ENCODE measurements at regions not wholly inside any gene's neighbourhood (a gene's known extent, or its start where the extent isn't known, plus 50 kb on each side); places are given as distances from the start of the nearest gene placed in this dataset.
A peak's percentile ranks its signal among the peaks of the same experiment; 100 is the strongest.
"Not testable (repeated sequence)": the region's sequence is repeated elsewhere in the genome, so short reads cannot be mapped to it uniquely, and the experiment has no call there.

- DNase-seq (ENCODE audit: low read depth, low spot score): not testable (repeated sequence)
Observed at GRCh38 chr2:88802026-88802425, 110.6 kb downstream of the RPIA start.

- no peak for DNase-seq (ENCODE audit: low read depth, low spot score)
Observed at GRCh38 chr2:88807237-88807962, 115.9 kb downstream of the RPIA start.

DNA sequence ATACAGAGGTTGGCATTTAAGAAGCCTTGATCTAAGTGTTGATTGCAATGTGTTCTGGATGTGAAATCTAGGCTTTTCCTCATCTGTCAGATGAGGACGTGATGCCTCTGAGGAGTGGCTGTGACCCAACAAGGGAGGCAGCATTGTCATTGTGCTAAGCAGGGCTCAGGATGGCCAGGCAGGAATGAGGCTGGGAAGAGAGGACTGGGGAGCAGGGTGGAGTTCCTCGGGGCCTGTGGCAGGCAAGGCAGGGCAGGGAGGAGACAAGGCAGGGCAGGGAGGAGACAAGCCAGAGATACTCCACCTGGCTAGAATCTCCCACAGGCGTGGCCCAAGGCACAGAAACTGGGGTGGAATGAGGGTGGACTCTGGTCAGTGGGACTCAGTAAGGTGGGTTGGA is 116.6 kb downstream of the RPIA start:
- no peak for DNase-seq (ENCODE audit: low read depth, low spot score)

DNA sequence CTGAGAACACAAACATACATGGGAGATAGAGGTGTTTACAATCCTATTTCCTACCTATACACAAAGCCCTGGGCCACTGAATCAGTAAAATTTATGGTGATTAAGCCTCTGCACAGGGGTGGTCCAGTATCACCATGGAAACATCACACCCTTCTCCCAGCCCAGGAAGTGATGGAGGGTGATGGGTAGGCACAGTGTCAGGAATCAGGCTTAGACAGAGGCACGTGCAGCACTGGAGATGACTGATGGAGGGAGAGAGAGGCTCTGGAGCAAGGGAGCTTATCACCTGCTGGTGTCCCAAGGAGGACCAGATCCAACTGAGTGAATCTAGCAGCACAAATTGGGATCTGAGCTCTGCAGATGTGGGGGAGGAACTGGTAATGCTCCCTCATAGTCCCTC is 117.2 kb downstream of the RPIA start:
- no peak for DNase-seq (ENCODE audit: low read depth, low spot score)

GRCh38 chr2:88809216-88809615 is 117.7 kb downstream of the RPIA start:
- DNase-seq (ENCODE audit: low read depth, low spot score): no peak

DNA sequence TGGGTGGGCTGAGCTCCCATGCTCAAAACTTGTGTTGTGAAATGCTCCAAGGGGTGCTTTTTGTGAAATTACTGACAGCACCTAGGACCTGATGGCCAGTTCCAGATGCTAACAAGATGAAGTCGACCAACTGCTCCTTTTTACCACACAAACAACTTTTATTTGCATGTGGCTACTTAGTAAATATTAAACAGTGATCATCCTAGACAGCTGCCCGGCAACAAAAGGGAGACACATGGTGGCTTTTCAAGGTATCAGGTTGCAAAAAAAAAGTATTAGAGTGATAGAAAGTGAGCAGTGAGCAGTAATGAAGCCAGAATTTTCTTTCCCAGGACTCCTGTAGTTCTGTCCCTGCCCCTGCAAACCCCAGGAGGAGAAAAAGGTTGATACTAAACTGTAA is 118.5 kb downstream of the RPIA start:
- DNase-seq (ENCODE audit: low read depth, low spot score): no peak

GRCh38 chr2:88810488-88810887 is 119.0 kb downstream of the RPIA start:
- DNase-seq (ENCODE audit: low read depth, low spot score): no peak

GRCh38 chr2:88811233-88811632 is 119.8 kb downstream of the RPIA start:
- no peak for DNase-seq (ENCODE audit: low read depth, low spot score)

DNA sequence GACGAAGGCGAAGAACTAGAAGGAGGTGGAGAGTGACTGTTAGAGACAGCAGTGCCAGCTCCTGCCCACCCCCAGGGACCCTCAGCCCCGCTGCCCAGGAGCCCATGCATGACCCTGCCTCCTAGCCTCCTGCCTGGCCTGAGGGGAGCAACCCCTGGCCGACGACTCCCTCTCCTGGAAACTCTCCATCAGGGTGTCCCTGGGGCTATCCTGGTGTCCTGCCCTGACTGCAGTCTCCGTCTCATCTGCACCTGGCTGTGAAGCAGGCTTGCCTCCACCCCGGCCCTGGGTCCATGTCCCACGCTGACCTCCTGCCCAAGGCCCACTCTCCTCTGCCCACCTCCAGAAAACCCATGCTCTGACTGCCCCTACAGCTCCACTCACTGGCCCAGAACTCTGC is 120.2 kb downstream of the RPIA start:
- no peak for DNase-seq (ENCODE audit: low read depth, low spot score)

GRCh38 chr2:88813612-88814011 is 122.1 kb downstream of the RPIA start:
- no peak for DNase-seq (ENCODE audit: low read depth, low spot score)

GRCh38 chr2:88815282-88815681 is 123.8 kb downstream of the RPIA start:
- DNase-seq (ENCODE audit: low read depth, low spot score): no peak

DNA sequence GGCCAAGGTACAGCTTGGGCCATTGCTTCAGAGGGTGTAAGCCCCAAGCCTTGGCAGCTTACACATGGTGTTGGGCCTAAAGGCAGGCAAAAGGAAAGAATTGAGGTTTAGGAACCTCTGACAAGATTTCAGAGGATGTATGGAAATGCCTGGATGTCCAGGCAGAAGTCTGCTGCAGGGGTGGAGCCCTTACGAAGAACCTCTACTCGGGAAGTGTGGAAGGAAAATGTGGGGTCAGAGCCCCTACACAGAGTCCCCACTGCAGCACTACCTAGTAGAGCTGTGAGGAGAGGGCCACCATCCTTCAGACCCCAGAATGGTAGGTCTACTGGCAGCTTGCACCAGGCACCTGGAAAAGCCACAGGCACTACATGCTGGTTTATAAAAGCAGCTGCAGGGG is 124.2 kb downstream of the RPIA start:
- DNase-seq (ENCODE audit: low read depth, low spot score): no peak

DNA sequence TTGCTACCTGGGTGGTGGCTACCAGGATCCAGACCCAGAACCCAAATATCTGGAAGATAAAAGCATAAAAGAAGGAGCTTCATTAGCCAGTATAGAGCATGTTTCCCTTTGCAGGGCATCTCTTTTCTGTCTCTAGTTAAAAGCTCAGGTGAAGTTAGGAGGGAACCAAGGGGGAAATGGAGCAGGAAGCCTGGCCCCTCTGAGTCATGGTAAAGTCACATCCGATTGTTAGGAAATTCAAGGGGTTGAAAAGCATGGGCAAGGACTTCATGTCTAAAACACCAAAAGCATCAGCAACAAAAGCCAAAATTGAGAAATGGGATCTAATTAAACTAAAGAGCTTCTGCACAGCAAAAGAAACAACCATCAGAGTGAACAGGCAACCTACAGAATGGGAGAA is 126.9 kb downstream of the RPIA start:
- no peak for DNase-seq (ENCODE audit: low read depth, low spot score)

GRCh38 chr2:88824951-88825350 is 133.5 kb downstream of the RPIA start:
- DNase-seq (ENCODE audit: low read depth, low spot score): no peak

DNA sequence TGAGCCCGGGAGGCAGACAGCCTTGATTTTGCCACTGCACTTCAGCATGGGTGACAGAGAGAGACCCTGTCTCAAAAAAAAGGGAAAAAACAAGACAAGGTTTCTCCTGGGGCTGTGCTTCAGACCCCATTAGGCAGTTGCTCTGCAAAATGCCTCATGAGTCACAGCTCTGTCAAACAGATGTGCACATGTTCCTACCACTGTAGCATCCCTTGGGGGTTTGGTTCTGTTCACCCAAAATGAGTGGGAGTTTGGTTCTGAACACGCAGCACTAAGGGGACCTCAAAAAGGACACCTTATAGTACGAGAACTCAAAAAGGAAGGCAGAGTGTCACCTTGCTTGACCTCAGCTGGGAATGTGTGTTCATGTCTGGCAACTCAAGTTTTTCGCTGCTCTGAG is 134.9 kb downstream of the RPIA start:
- DNase-seq (ENCODE audit: low read depth, low spot score): no peak

- DNase-seq (ENCODE audit: low read depth, low spot score): no peak
Observed at GRCh38 chr2:88827821-88828220, 136.3 kb downstream of the RPIA start.

DNA sequence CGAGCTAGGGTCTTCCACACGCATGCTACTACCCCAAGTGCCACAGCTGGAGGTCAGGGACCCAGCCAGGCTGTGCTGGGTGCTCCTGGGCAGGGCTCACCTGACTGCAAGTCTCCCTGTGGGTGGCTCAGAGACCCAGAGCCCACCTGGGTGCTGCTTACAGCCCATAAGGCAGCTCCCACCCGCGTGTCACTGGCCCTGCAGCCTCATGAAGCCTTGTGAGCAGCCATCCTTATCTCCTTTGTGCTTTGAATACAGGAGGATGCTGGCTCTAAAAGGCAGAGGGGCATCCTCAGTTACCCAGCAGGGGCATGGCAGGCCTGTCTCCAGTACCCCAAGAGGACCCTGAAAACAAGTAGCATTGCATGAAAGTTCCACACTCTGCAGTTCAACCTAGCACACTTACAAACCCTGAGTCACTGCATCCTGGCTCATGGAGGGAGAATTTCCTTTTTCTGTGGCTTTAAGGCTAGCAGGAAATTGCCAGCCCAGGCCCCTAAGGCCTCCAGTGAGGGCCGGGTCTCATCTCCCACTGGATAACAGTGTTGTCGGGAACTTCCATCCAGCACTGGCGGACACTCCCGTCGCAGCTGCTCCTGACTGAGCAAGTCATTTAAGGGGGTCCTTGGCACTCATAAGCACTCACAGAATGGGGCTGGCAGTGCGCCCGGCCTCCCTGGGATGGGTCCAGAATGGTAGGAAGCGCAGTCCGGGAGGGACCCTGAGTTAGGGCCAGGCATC is 137.1 kb downstream of the RPIA start:
- peak; percentile 1 for DNase-seq (ENCODE audit: low read depth, low spot score)

GRCh38 chr2:88829607-88830463 is 138.4 kb downstream of the RPIA start:
- no peak for DNase-seq (ENCODE audit: low read depth, low spot score)

DNA sequence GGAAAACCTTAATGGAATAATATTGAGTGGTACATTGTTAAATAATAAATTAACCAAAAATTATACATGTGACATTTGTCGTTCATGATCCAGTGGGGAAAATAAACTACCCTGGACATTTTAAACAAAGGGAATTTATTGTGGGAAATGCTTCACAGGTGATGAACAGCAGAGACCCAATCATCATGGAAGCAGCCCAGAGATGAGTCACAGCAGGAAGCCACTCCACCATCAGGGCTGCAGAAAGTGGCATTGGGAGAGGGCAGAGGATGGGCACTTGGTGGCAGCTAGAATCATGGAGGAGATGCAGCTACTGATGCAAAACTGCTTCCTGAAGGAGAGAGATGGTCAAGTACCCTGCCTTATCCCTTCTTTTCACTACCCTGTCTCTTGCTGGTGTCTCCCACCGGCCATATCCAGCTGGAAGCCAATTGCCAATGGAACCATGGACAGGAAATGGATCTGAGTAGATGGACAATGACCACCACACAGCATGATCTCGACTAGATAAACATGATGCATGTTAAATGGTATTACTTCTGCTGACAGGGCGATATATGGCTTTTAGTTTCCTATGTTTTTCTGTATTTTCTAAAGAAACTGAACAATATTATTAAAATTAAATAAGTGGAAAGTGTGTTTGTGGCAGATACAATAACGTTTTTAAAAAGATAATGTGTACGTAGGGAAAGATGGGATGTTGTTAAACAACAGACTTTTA is 139.8 kb downstream of the RPIA start:
- DNase-seq (ENCODE audit: low read depth, low spot score): no peak

- DNase-seq (ENCODE audit: low read depth, low spot score): no peak
Observed at GRCh38 chr2:88831792-88832248, 140.3 kb downstream of the RPIA start.

DNA sequence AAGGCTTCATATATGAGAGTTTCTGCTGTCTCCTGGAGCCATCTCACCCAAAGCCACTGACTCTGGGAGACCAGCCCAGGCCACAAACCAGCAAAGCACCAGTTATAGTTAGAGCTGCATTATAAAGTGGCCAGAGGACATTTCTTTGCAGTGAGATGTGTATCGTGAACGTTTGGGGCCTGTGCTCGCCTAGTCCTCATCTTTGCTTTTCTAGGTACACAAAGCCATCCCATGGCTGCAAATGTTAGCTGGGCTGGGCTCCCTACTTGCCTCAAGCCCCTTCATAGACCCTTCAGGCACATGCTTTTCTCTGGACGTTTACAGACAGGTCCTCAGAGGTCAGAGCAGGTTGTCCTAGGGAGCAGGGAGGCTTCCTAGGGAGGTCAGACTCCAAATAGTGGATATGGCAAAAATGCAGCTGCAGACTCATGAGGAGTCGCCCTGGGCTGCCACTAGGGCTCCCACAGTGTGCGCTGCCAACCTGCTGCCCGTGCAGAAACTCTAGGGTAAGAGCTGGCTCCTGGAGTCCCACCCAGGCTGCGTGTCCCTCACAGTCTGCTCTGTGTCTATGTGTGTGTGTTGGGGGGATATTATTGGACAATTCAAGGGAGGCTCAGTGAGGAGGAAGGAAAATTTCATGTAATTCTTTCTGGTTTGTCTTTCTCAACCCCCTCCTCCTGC is 141.0 kb downstream of the RPIA start:
- DNase-seq (ENCODE audit: low read depth, low spot score): no peak

Measured in brain pericyte (primary cell).